ENCODE measurements at regions not wholly inside any gene's neighbourhood (a gene's known extent, or its start where the extent isn't known, plus 50 kb on each side); places are given as distances from the start of the nearest gene placed in this dataset.

GRCh38 chr22:44423556-44424358 is 74.3 kb downstream of the RTL6 start:
- no peak for DNase-seq (ENCODE audit: low spot score)

- no peak for DNase-seq (ENCODE audit: low spot score)
These were observed 75.2 kb downstream of the RTL6 start for GRCh38 chr22:44422746-44423380.

- no peak for DNase-seq (ENCODE audit: low spot score)
These were observed 78.6 kb downstream of the RTL6 start for GRCh38 chr22:44419429-44419828.

GRCh38 chr22:44413211-44413610 is 84.8 kb downstream of the RTL6 start:
- no peak for DNase-seq (ENCODE audit: low spot score)

GRCh38 chr22:44412136-44412731 is 85.8 kb downstream of the RTL6 start:
- no peak for DNase-seq (ENCODE audit: low spot score)

GRCh38 chr22:44411226-44412135 is 86.6 kb downstream of the RTL6 start:
- no peak for DNase-seq (ENCODE audit: low spot score)

- DNase-seq (ENCODE audit: low spot score) = no peak
These were observed 87.5 kb downstream of the RTL6 start for GRCh38 chr22:44410451-44410991.

- no peak for DNase-seq (ENCODE audit: low spot score)
These were observed 88.1 kb downstream of the RTL6 start for GRCh38 chr22:44409974-44410316.

GRCh38 chr22:44409211-44409973 is 88.6 kb downstream of the RTL6 start:
- DNase-seq (ENCODE audit: low spot score) = no peak

- DNase-seq (ENCODE audit: low spot score) = no peak
These were observed 89.2 kb downstream of the RTL6 start for GRCh38 chr22:44408829-44409192.

GRCh38 chr22:44407987-44408828 is 89.8 kb downstream of the RTL6 start:
- DNase-seq (ENCODE audit: low spot score) = no peak

GRCh38 chr22:44407171-44407986 is 90.7 kb downstream of the RTL6 start:
- no peak for DNase-seq (ENCODE audit: low spot score)

GRCh38 chr22:44406341-44407170 is 91.5 kb downstream of the RTL6 start:
- no peak for DNase-seq (ENCODE audit: low spot score)

GRCh38 chr22:44405661-44406060 is 92.4 kb downstream of the RTL6 start:
- no peak for DNase-seq (ENCODE audit: low spot score)

GRCh38 chr22:44404341-44405020 is 91.7 kb upstream of the SHISAL1 start:
- DNase-seq (ENCODE audit: low spot score) = no peak

- no peak for DNase-seq (ENCODE audit: low spot score)
These were observed 91.0 kb upstream of the SHISAL1 start for GRCh38 chr22:44403602-44404329.

- DNase-seq (ENCODE audit: low spot score) = no peak
These were observed 90.4 kb upstream of the SHISAL1 start for GRCh38 chr22:44403166-44403565.
